ENCODE measurements at regions not wholly inside any gene's neighbourhood (a gene's known extent, or its start where the extent isn't known, plus 50 kb on each side); places are given as distances from the start of the nearest gene placed in this dataset.

DNA sequence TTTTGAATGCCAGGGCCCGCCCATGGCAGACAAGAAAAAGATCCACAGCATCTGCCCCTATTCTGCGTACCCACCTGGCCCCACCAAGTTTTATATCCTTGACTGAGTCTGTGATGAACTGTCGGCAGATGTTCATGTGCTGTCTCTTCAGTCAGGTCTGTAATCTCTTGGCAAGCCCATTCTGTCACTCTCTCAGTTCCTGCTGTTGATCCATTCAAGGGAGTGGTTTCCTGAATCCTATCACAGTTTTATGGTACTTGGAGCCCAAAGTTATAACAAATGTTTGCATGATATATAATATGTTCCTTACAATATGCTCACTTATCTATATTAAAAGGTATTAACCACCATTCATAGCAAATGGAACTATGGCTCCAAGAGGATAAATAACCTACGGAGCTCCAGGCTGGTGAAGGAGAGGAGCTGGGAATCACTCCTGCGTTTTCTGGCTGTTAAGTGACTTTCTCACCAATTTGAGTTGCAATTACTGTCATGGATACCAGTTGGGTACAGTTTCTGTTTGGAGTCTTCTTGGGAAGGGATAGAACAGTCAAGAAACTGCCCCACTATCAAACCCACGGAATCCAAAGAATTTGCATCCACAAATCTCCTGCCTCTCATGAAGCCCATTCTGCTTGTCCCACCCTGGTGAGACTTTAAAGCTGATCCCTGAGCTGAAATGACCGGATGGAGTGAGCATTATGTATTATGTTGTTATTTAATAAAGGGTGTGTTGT lies 103.4 kb upstream of the SPRY4 start:
- TF ChIP-seq, protein P1, sequence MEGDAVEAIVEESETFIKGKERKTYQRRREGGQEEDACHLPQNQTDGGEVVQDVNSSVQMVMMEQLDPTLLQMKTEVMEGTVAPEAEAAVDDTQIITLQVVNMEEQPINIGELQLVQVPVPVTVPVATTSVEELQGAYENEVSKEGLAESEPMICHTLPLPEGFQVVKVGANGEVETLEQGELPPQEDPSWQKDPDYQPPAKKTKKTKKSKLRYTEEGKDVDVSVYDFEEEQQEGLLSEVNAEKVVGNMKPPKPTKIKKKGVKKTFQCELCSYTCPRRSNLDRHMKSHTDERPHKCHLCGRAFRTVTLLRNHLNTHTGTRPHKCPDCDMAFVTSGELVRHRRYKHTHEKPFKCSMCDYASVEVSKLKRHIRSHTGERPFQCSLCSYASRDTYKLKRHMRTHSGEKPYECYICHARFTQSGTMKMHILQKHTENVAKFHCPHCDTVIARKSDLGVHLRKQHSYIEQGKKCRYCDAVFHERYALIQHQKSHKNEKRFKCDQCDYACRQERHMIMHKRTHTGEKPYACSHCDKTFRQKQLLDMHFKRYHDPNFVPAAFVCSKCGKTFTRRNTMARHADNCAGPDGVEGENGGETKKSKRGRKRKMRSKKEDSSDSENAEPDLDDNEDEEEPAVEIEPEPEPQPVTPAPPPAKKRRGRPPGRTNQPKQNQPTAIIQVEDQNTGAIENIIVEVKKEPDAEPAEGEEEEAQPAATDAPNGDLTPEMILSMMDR (IDR thresholded peaks at IDR 0.05; ENCODE audit: poor library complexity, severe bottlenecking), result no peak
- TF ChIP-seq TAF1 (IDR thresholded peaks at IDR 0.05; ENCODE audit: low read depth) (no peak), EZH2 (IDR thresholded peaks at IDR 0.05; ENCODE audit: borderline replicate concordance, insufficient read depth, low read length, poor library complexity, severe bottlenecking) (no peak)

Measured in neural cell (in vitro differentiated cells).